Suprapubic skin (tissue), 3 donors: ENCODE measurements at regions not wholly inside any gene's neighbourhood (a gene's known extent, or its start where the extent isn't known, plus 50 kb on each side); places are given as distances from the start of the nearest gene placed in this dataset.

Experiments
- CTCF ChIP-seq, 2 donors: fragments of 200-600 bp in 1 of 2; fragments of 450-650 bp in 1 of 2; sonication (generic) in 1 of 2; IDR thresholded peaks; one replicate each; pipeline ENCODE4 v1.5.1; 2016 to 2019; ENCODE audit warnings: antibody characterized with exemption in 2 of 2, mild to moderate bottlenecking in 1 of 2, moderate library complexity in 1 of 2
- POLR2AphosphoS5 ChIP-seq, 3 donors: sonication (generic); formaldehyde crosslinking; IDR thresholded peaks; one replicate each; pipeline ENCODE4 v1.6.1; 2017; ENCODE audit warnings: antibody characterized with exemption in 3 of 3

- TF ChIP-seq CTCF (IDR thresholded peaks at IDR 0.05), result no peak
- TF ChIP-seq POLR2AphosphoS5 (IDR thresholded peaks at IDR 0.05), result no peak
Measured at GRCh38 chr10:129353101-129353500, 113.9 kb upstream of the MGMT start.
